HepG2 (cell line): ENCODE measurements at regions not wholly inside any gene's neighbourhood (a gene's known extent, or its start where the extent isn't known, plus 50 kb on each side); places are given as distances from the start of the nearest gene placed in this dataset.
A peak's percentile ranks its signal among the peaks of the same experiment; 100 is the strongest.

Experiments used
- ATAC-seq: fragments of 200-7000 bp; cut with Tn5 transposase; 3 replicates; pipeline ENCODE4 v1.9.1; 2020; ENCODE audit warnings: mild to moderate bottlenecking, moderate library complexity
- BruUV-seq: library from RNA; stranded (reverse); fragments of 400-500 nt; replicated peaks from 2 replicates; lab custom pipeline; 2021; lab: Mats Ljungman, UMichigan
- CTCF ChIA-PET: fragments of 300-600 bp; formaldehyde crosslinking; extraction: SDS; loops from one replicate; lab custom pipeline; 2021; ENCODE audit warnings: low total read pairs, inconsistent platforms, low intra/inter-chr PET ratio; lab: Yijun Ruan, JAX
- POLR2A ChIA-PET: fragments of 350-600 bp; sonication (Branson Sonifier 250); formaldehyde crosslinking; loops from one replicate; lab custom pipeline; 2020; ENCODE audit warnings: antibody characterized with exemption, inconsistent platforms; lab: Yijun Ruan, JAX
- DNase-seq: peaks from one replicate; pipeline ENCODE4 v3.0.0-alpha.2; 2015; ENCODE audit warnings: low spot score
- FAIRE-seq: peaks from 3 replicates; lab custom pipeline; 2011; peaks lifted over from hg19 to GRCh38; lab: Jason Lieb, UNC
- H2AFZ ChIP-seq: one replicate; pipeline ENCODE4 v1.6.1; 2011; ENCODE audit warnings: low read length, inconsistent platforms
- H3K27ac ChIP-seq: fragments of 300-600 bp; 3 replicates; pipeline ENCODE4 v1.8.0; 2011; ENCODE audit warnings: mixed run types, mild to moderate bottlenecking, mixed read lengths, low read length, inconsistent platforms; ENCODE audit not compliant: insufficient read depth; ENCODE audit errors: extremely low read length
- H3K27me3 ChIP-seq, 2 experiments: fragments of 200-600 bp in 1 of 2; 2 replicates in 1 of 2; 3 replicates in 1 of 2; pipeline versions ENCODE4 v1.6.0 to v1.8.0; 2011; ENCODE audit warnings: low read length in 2 of 2, mild to moderate bottlenecking in 2 of 2, moderate library complexity in 2 of 2, inconsistent platforms in 1 of 2; ENCODE audit not compliant: insufficient read depth in 2 of 2, control insufficient read depth in 1 of 2
- H3K36me3 ChIP-seq, 2 experiments: fragments of 200-600 bp in 1 of 2; replicated peaks in 1 of 2; 2 replicates in 1 of 2; 3 replicates in 1 of 2; pipeline versions ENCODE4 v1.5.1 to v1.8.0; 2011; ENCODE audit warnings: low read length in 2 of 2, inconsistent platforms in 1 of 2; ENCODE audit not compliant: insufficient read depth in 2 of 2, control insufficient read depth in 1 of 2
- H3K4me1 ChIP-seq: 2 replicates; pipeline ENCODE4 v1.5.1; 2012; ENCODE audit warnings: low read length, inconsistent platforms; ENCODE audit not compliant: insufficient read depth
- H3K4me2 ChIP-seq: 2 replicates; pipeline ENCODE4 v1.6.0; 2011; ENCODE audit warnings: low read depth, low read length, inconsistent platforms
- H3K4me3 ChIP-seq, 3 experiments: fragments of 200-600 bp in 1 of 3; sonication (generic), shearing (Covaris generic) in 1 of 3; replicated peaks in 1 of 3; 2 replicates each; pipeline ENCODE4 v1.5.1; 2011 to 2016; ENCODE audit warnings: low read length in 3 of 3, inconsistent platforms in 2 of 3, low read depth in 2 of 3, mild to moderate bottlenecking in 2 of 3, control low read depth in 1 of 3, mixed read lengths in 1 of 3; ENCODE audit not compliant: insufficient read depth in 1 of 3
- H3K79me2 ChIP-seq: one replicate; pipeline ENCODE4 v1.6.1; 2011; ENCODE audit warnings: low read length, inconsistent platforms; ENCODE audit not compliant: insufficient read depth
- H3K9ac ChIP-seq: 2 replicates; pipeline ENCODE4 v1.6.0; 2011; ENCODE audit warnings: mild to moderate bottlenecking, low read depth, low read length, inconsistent platforms; ENCODE audit not compliant: insufficient read depth
- H3K9me3 ChIP-seq: 2 replicates; pipeline ENCODE4 v1.5.1; 2012; ENCODE audit warnings: mild to moderate bottlenecking, low read length
- H4K20me1 ChIP-seq: 2 replicates; pipeline ENCODE4 v1.6.0; 2011; ENCODE audit warnings: inconsistent platforms, mild to moderate bottlenecking, low read length, moderate library complexity; ENCODE audit not compliant: insufficient read depth
- BCL6 ChIP-seq: IDR thresholded peaks from 2 replicates; pipeline ENCODE4 v1.6.1; 2016; ENCODE audit warnings: missing genetic modification reagents, missing compliant biosample characterization
- HOXA5 ChIP-seq: sonication (generic); formaldehyde crosslinking; IDR thresholded peaks from 2 replicates; pipeline ENCODE4 v1.4.0; 2020; ENCODE audit warnings: missing genetic modification reagents
- MAFK ChIP-seq, 2 experiments: IDR thresholded peaks in 1 of 2; conservative IDR thresholded peaks in 1 of 2; 2 replicates each; pipeline ENCODE4 v1.6.1; 2011; ENCODE audit warnings: improper control_type of control experiment in 2 of 2, low read length in 2 of 2
- RCOR2 ChIP-seq: IDR thresholded peaks from 2 replicates; pipeline ENCODE4 v1.6.1; 2016; ENCODE audit warnings: missing biosample characterization, missing genetic modification reagents
- SAP130 ChIP-seq: IDR thresholded peaks from 2 replicates; pipeline ENCODE4 v1.6.1; 2016; ENCODE audit warnings: low read depth
- SNAPC2 ChIP-seq: sonication (generic); formaldehyde crosslinking; IDR thresholded peaks from 2 replicates; pipeline ENCODE4 v1.8.1; 2022; ENCODE audit warnings: mild to moderate bottlenecking, missing genetic modification reagents
- SNRNP70 ChIP-seq: fragments of 200-400 bp; formaldehyde crosslinking; IDR thresholded peaks from 2 replicates; pipeline ENCODE4 v1.6.1; 2017; ENCODE audit warnings: mild to moderate bottlenecking, low read depth, low read length, moderate library complexity
- SOX13 ChIP-seq, 3 experiments: fragments of 450-650 bp in 1 of 3; sonication (generic) in 1 of 3; formaldehyde crosslinking in 1 of 3; IDR thresholded peaks in 2 of 3; conservative IDR thresholded peaks in 1 of 3; 2 replicates each; pipeline versions ENCODE4 v1.5.0 to v1.6.1; 2016 to 2020; ENCODE audit warnings: antibody characterized with exemption in 1 of 3, mild to moderate bottlenecking in 1 of 3, missing compliant biosample characterization in 1 of 3, missing genetic modification reagents in 1 of 3, moderate library complexity in 1 of 3
- TCF7 ChIP-seq: sonication (generic); IDR thresholded peaks from 2 replicates; pipeline ENCODE4 v1.6.1; 2016; ENCODE audit warnings: antibody characterized with exemption, low read depth
- ZNF253 ChIP-seq: sonication (generic); formaldehyde crosslinking; IDR thresholded peaks from 2 replicates; pipeline ENCODE4 v1.8.0; 2022; ENCODE audit warnings: mild to moderate bottlenecking, missing genetic modification reagents, borderline replicate concordance
- ZNF430 ChIP-seq: sonication (generic); formaldehyde crosslinking; IDR thresholded peaks from 2 replicates; pipeline ENCODE4 v1.9.0; 2021; ENCODE audit warnings: mild to moderate bottlenecking, missing genetic modification reagents
- WGBS: methylation state at CpG from one replicate; pipeline ENCODE4 v1.1.6; 2017; ENCODE audit warnings: low lambda C conversion rate; 5-methylcytosine and 5-hydroxymethylcytosine counted together
- in situ Hi-C: cut with HindIII; loops from 2 replicates; pipeline ENCODE4 v1.10.0; 2017; ENCODE audit warnings: low pct_unique_long_range_greater_than_20kb; ENCODE audit not compliant: extremely low pct_ligation_motif_present
- intact Hi-C: fragments of 100-400 bp; cut with micrococcal nuclease; formaldehyde crosslinking; loops from one replicate; pipeline ENCODE4 v1.10.0; 2022; ENCODE audit not compliant: unreplicated experiment
- TF ChIP-seq, protein P1 (sequence below): IDR thresholded peaks from 2 replicates; pipeline ENCODE4 v1.6.1; 2012; ENCODE audit warnings: low read depth, low read length, improper control_type of control experiment
- TF ChIP-seq, protein P2 (sequence below): sonication (generic); formaldehyde crosslinking; IDR thresholded peaks from 2 replicates; pipeline ENCODE4 v1.5.0; 2020; ENCODE audit warnings: mild to moderate bottlenecking, missing genetic modification reagents, borderline replicate concordance

DNA sequence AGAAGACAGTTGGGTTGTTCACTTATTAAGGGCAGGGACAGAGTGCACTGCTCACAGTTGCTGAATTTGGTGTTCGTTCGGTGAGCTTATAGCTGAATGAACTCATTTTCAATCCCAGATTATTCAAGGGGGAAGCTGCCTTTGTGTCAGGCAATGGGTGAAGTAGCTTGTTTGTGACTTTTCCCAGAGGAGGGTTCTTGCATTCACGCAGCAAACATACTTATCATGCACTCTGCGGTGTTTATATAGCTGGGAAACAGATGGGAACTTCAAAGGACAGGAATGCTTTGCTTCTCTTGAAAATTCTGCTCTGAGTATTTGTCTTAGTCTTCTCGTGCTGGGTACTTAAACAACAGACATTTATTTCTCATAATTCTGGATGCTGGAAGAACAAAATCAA, 64.7 kb upstream of the ABCA1 start (continued):
- TF ChIP-seq SOX13 (IDR thresholded peaks at IDR 0.05) (no peak), SOX13 (CRISPR knock-in tag; conservative IDR thresholded peaks at IDR 0.05 in 1 of 2, IDR thresholded peaks at IDR 0.05 in 1 of 2) (peak in 1 of 2 experiments; percentile 9; a peak in 1 of 4 replicates), BCL6 (CRISPR knock-in tag) (peak; percentile 27; the same call in 1 of the 2 replicates), ZNF430 (CRISPR knock-in tag) (no peak), TCF7 (peak; percentile 60), HOXA5 (no peak), RCOR2 (no peak), SNAPC2 (CRISPR knock-in tag) (no peak), SNRNP70 (no peak)

DNA sequence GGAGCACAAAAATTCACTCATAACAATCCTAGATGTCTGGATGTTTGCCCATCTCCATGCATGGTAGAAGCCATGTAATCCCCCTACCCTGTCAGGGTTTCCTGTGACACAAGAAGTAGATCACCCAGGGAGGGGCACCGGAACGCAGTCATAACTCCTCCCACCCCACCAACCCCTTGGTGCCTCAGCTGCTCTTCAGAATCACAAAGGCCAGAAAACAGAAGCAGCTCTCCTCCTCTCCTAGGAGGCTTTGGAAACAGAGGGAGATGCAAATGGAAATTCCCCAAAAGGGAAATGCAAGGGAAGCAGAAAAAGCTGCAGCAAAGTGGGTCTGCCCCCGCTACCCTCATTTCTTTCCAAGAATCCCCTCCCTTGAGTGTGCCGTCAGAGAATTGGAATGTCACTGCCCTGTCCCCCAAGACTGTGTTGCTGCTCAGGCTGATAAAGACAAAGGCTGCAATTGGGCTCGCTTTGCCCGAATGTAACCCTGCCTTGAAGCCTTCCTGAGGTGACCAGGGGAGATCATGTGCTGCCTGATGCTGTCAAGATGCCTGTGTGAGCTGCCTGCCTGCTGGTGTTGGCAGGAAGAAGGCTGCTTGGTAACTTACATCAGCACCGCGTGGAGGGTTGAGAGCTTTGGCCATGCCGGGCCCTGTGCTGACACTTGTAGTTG, 65.5 kb upstream of the ABCA1 start:
- no peak overlapping the region for H2AFZ ChIP-seq
- ChIA-PET POLR2A (interaction anchor here (1.4 kb wide), 1 partner anchor 72 kb away, joined by 4 read pairs; no protein-coding TSS in a partner anchor), CTCF (no interaction called here)
- no peak overlapping the region for H3K27ac ChIP-seq
- ATAC-seq (peak; percentile 42), FAIRE-seq (no peak), DNase-seq (peak; percentile 63)
- H3K9ac ChIP-seq = no peak overlapping the region
- H3K4me2 ChIP-seq = peak overlapping the region; percentile 98
- no peaks in the 10 kb centered on the region for H3K36me3 ChIP-seq
- intact Hi-C loops = loop anchor here (1.0 to 5.0 kb wide), 3 partner anchors 67 to 149 kb away; no protein-coding TSS in a partner anchor
- H4K20me1 ChIP-seq = no peaks in the 10 kb centered on the region
- no TSS peak for BruUV-seq
- in situ Hi-C loops = loop anchor here (10.0 kb wide), 1 partner anchor 161 kb away; no protein-coding TSS in a partner anchor
- H3K4me1 ChIP-seq = peaks cover 35% of the 10 kb centered on the region
- H3K4me3 ChIP-seq = peak overlapping the region in 1 of 3 experiments; percentile 25; a peak in 1 of 6 replicates
- H3K9me3 ChIP-seq = no peaks in the 10 kb centered on the region
- H3K27me3 ChIP-seq = peaks cover 0 to 1% of the 10 kb centered on the region in 2 experiments; a peak in 1 of 5 replicates
- no peaks in the 10 kb centered on the region for H3K79me2 ChIP-seq
- 3% methylated on average over 6 of the region's 9 CpGs for WGBS
- TF ChIP-seq SAP130 (peak; percentile 43), MAFK (conservative IDR thresholded peaks at IDR 0.05 in 1 of 2, IDR thresholded peaks at IDR 0.05 in 1 of 2; ENCODE audit: low read length in 2 of 2) (peak; percentile 38 to 46; a peak in 3 of 4 replicates), ZNF253 (CRISPR knock-in tag) (no peak)
- TF ChIP-seq, protein P1, sequence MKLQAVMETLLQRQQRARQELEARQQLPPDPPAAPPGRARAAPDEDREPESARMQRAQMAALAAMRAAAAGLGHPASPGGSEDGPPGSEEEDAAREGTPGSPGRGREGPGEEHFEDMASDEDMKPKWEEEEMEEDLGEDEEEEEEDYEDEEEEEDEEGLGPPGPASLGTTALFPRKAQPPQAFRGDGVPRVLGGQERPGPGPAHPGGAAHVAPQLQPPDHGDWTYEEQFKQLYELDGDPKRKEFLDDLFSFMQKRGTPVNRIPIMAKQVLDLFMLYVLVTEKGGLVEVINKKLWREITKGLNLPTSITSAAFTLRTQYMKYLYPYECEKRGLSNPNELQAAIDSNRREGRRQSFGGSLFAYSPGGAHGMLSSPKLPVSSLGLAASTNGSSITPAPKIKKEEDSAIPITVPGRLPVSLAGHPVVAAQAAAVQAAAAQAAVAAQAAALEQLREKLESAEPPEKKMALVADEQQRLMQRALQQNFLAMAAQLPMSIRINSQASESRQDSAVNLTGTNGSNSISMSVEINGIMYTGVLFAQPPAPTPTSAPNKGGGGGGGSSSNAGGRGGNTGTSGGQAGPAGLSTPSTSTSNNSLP = no peak
- TF ChIP-seq, protein P2, sequence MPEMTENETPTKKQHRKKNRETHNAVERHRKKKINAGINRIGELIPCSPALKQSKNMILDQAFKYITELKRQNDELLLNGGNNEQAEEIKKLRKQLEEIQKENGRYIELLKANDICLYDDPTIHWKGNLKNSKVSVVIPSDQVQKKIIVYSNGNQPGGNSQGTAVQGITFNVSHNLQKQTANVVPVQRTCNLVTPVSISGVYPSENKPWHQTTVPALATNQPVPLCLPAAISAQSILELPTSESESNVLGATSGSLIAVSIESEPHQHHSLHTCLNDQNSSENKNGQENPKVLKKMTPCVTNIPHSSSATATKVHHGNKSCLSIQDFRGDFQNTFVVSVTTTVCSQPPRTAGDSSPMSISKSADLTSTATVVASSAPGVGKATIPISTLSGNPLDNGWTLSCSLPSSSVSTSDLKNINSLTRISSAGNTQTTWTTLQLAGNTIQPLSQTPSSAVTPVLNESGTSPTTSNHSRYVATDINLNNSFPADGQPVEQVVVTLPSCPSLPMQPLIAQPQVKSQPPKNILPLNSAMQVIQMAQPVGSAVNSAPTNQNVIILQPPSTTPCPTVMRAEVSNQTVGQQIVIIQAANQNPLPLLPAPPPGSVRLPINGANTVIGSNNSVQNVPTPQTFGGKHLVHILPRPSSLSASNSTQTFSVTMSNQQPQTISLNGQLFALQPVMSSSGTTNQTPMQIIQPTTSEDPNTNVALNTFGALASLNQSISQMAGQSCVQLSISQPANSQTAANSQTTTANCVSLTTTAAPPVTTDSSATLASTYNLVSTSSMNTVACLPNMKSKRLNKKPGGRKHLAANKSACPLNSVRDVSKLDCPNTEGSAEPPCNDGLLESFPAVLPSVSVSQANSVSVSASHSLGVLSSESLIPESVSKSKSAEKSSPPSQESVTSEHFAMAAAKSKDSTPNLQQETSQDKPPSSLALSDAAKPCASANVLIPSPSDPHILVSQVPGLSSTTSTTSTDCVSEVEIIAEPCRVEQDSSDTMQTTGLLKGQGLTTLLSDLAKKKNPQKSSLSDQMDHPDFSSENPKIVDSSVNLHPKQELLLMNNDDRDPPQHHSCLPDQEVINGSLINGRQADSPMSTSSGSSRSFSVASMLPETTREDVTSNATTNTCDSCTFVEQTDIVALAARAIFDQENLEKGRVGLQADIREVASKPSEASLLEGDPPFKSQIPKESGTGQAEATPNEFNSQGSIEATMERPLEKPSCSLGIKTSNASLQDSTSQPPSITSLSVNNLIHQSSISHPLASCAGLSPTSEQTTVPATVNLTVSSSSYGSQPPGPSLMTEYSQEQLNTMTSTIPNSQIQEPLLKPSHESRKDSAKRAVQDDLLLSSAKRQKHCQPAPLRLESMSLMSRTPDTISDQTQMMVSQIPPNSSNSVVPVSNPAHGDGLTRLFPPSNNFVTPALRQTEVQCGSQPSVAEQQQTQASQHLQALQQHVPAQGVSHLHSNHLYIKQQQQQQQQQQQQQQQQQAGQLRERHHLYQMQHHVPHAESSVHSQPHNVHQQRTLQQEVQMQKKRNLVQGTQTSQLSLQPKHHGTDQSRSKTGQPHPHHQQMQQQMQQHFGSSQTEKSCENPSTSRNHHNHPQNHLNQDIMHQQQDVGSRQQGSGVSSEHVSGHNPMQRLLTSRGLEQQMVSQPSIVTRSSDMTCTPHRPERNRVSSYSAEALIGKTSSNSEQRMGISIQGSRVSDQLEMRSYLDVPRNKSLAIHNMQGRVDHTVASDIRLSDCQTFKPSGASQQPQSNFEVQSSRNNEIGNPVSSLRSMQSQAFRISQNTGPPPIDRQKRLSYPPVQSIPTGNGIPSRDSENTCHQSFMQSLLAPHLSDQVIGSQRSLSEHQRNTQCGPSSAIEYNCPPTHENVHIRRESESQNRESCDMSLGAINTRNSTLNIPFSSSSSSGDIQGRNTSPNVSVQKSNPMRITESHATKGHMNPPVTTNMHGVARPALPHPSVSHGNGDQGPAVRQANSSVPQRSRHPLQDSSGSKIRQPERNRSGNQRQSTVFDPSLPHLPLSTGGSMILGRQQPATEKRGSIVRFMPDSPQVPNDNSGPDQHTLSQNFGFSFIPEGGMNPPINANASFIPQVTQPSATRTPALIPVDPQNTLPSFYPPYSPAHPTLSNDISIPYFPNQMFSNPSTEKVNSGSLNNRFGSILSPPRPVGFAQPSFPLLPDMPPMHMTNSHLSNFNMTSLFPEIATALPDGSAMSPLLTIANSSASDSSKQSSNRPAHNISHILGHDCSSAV (CRISPR knock-in tag) = no peak
